Tibial artery (tissue), 4 donors: ENCODE measurements at regions not wholly inside any gene's neighbourhood (a gene's known extent, or its start where the extent isn't known, plus 50 kb on each side); places are given as distances from the start of the nearest gene placed in this dataset.

Source experiments
- DNase-seq, 2 donors: peaks; one replicate each; pipeline ENCODE4 v3.0.0-alpha.2; 2019
- H3K27ac ChIP-seq, 2 donors: fragments of 200-600 bp; sonication (generic) in 1 of 2; 1 replicate in 1 of 2; 2 replicates in 1 of 2; pipeline ENCODE4 v1.5.1; 2018 to 2019; ENCODE audit warnings: mild to moderate bottlenecking in 1 of 2
- H3K27me3 ChIP-seq, 2 donors: fragments of 200-600 bp; sonication (generic) in 1 of 2; one replicate each; pipeline versions ENCODE4 v1.5.1 to v1.6.0; 2016 to 2019
- H3K36me3 ChIP-seq, 3 donors: fragments of 200-600 bp; sonication (generic) in 2 of 3; one replicate each; pipeline ENCODE4 v1.5.1; 2016 to 2019; ENCODE audit warnings: mild to moderate bottlenecking in 2 of 3
- H3K4me1 ChIP-seq, 4 donors: fragments of 200-600 bp; sonication (generic) in 2 of 4; 1 replicate in 3 of 4; 2 replicates in 1 of 4; pipeline ENCODE4 v1.5.1; 2016 to 2019
- H3K4me3 ChIP-seq, 2 donors: fragments of 200-600 bp; sonication (generic) in 1 of 2; 1 replicate in 1 of 2; 2 replicates in 1 of 2; pipeline ENCODE4 v1.5.1; 2018 to 2019; ENCODE audit warnings: mild to moderate bottlenecking in 2 of 2
- H3K9me3 ChIP-seq, 3 donors: fragments of 200-600 bp; sonication (generic) in 1 of 3; one replicate each; pipeline ENCODE4 v1.5.1; 2016 to 2019
- intact Hi-C: fragments of 100-400 bp; cut with DNase I; formaldehyde crosslinking; loops from one replicate; pipeline ENCODE4 v1.15.0; 2023; ENCODE audit warnings: low total_unique reads
- TF ChIP-seq, protein P1 (sequence below), 2 experiments: fragments of 200-600 bp in 1 of 2; fragments of 450-650 bp in 1 of 2; IDR thresholded peaks; one replicate each; pipeline ENCODE4 v1.5.1; 2017 to 2019; ENCODE audit warnings: antibody characterized with exemption in 2 of 2, mild to moderate bottlenecking in 1 of 2, moderate library complexity in 1 of 2

- Histone ChIP-seq H3K27me3 (no peaks in the 10 kb centered on the region), H3K4me1 (no peaks in the 10 kb centered on the region), H3K4me3 (no peak overlapping the region), H3K9me3 (no peaks in the 10 kb centered on the region), H3K36me3 (no peaks in the 10 kb centered on the region), H3K27ac (no peak overlapping the region)
- no peak for DNase-seq
- intact Hi-C loops, result no loop called here
- TF ChIP-seq, protein P1, sequence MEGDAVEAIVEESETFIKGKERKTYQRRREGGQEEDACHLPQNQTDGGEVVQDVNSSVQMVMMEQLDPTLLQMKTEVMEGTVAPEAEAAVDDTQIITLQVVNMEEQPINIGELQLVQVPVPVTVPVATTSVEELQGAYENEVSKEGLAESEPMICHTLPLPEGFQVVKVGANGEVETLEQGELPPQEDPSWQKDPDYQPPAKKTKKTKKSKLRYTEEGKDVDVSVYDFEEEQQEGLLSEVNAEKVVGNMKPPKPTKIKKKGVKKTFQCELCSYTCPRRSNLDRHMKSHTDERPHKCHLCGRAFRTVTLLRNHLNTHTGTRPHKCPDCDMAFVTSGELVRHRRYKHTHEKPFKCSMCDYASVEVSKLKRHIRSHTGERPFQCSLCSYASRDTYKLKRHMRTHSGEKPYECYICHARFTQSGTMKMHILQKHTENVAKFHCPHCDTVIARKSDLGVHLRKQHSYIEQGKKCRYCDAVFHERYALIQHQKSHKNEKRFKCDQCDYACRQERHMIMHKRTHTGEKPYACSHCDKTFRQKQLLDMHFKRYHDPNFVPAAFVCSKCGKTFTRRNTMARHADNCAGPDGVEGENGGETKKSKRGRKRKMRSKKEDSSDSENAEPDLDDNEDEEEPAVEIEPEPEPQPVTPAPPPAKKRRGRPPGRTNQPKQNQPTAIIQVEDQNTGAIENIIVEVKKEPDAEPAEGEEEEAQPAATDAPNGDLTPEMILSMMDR (IDR thresholded peaks at IDR 0.05), result no peak
Observed at GRCh38 chrX:45697591-45697990, 496.9 kb upstream of the DIPK2B start.

DNA sequence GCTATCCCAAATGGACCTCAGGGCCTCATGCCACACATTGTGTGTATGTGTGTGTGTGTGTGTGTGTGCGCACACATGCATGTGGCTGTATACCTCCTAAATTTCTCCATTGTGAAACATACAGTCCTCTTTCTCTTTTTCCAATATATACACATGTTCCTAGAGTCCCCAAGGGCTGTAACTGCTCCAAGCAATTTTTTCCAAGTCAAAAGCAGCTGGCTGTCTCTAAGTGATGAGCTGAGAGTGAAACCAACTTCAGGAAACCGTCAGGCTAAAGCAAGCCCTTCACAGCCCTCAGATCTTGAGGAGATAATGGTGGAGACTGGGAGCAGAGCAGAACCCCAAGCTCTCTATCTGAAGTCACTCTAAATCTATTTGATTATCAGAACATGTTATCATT, 496.1 kb upstream of the DIPK2B start:
- Histone ChIP-seq H3K27me3 (no peaks in the 10 kb centered on the region), H3K4me3 (no peak overlapping the region), H3K27ac (no peak overlapping the region), H3K9me3 (no peaks in the 10 kb centered on the region), H3K36me3 (no peaks in the 10 kb centered on the region), H3K4me1 (no peaks in the 10 kb centered on the region)
- intact Hi-C loops, result no loop called here
- no peak for DNase-seq
- TF ChIP-seq, protein P1 (IDR thresholded peaks at IDR 0.05), result no peak

GRCh38 chrX:45689971-45690370, 489.3 kb upstream of the DIPK2B start:
- intact Hi-C loops, result no loop called here
- H3K4me3 ChIP-seq, result no peak overlapping the region

GRCh38 chrX:45683914-45684313, 483.2 kb upstream of the DIPK2B start:
- Histone ChIP-seq H3K9me3 (no peaks in the 10 kb centered on the region), H3K4me1 (no peaks in the 10 kb centered on the region), H3K36me3 (no peaks in the 10 kb centered on the region), H3K27me3 (no peaks in the 10 kb centered on the region), H3K4me3 (no peak overlapping the region), H3K27ac (no peak overlapping the region)
- DNase-seq, result no peak
- TF ChIP-seq, protein P1 (IDR thresholded peaks at IDR 0.05), result no peak
- intact Hi-C loops, result no loop called here

More at GRCh38 chrX:45689971-45690370, 489.3 kb upstream of the DIPK2B start:
- DNase-seq, result no peak
- no peak overlapping the region for H3K27ac ChIP-seq
- no peaks in the 10 kb centered on the region for H3K36me3 ChIP-seq
- no peaks in the 10 kb centered on the region for H3K4me1 ChIP-seq
- H3K9me3 ChIP-seq, result no peaks in the 10 kb centered on the region
- TF ChIP-seq, protein P1 (IDR thresholded peaks at IDR 0.05), result no peak
- no peaks in the 10 kb centered on the region for H3K27me3 ChIP-seq

- DNase-seq, result no peak
- no peaks in the 10 kb centered on the region for H3K4me1 ChIP-seq
- no peak overlapping the region for H3K27ac ChIP-seq
- H3K9me3 ChIP-seq, result no peaks in the 10 kb centered on the region
- H3K36me3 ChIP-seq, result no peaks in the 10 kb centered on the region
- no peak overlapping the region for H3K4me3 ChIP-seq
- TF ChIP-seq, protein P1 (IDR thresholded peaks at IDR 0.05), result no peak
- H3K27me3 ChIP-seq, result no peaks in the 10 kb centered on the region
- intact Hi-C loops, result no loop called here
Observed at GRCh38 chrX:45681891-45682290, 481.2 kb upstream of the DIPK2B start.

DNA sequence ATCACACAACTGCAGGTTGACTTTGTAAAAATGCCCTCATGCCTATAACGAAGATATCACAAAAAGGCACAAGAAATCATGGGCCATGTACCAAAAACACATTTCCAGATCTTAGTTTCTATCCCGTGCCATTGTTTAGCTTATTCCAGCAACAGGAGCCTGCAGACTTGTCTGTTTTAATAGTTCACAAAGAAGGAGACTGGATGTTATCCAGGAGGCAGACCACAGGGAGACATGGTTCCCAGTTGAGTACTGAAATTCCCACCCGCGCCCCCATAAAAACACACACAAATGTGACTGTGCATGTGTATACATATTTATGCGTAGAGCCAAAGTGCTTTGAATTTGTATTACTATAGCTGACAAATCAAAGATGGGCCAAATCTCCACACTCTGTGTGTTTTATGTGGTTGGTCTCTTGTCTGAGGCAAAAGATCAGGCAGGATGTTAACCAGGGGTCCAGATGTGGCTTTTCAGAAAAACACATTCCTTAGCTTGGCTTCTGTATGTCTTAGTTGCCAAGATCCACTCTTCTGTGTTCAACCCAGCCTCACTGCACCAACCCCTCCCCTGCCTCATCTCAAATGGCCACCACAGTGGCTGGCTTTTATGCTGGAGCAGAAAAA, 469.2 kb upstream of the DIPK2B start:
- H3K27me3 ChIP-seq, result no peaks in the 10 kb centered on the region
- intact Hi-C loops, result no loop called here
- no peak for DNase-seq
- H3K4me3 ChIP-seq, result no peak overlapping the region
- TF ChIP-seq, protein P1 (IDR thresholded peaks at IDR 0.05), result no peak
- H3K9me3 ChIP-seq, result no peaks in the 10 kb centered on the region
- H3K4me1 ChIP-seq, result no peaks in the 10 kb centered on the region
- H3K36me3 ChIP-seq, result no peaks in the 10 kb centered on the region
- no peak overlapping the region for H3K27ac ChIP-seq
